Smooth muscle cell (in vitro differentiated cells): ENCODE measurements at regions not wholly inside any gene's neighbourhood (a gene's known extent, or its start where the extent isn't known, plus 50 kb on each side); places are given as distances from the start of the nearest gene placed in this dataset.

Experiments used
- DNase-seq: peaks from one replicate; lab custom pipeline; 2025; ENCODE audit not compliant: unreplicated experiment; lab: John Stamatoyannopoulos, UW
- H2AFZ ChIP-seq: fragments of 200-600 bp; sonication (generic); 2 replicates; pipeline ENCODE4 v1.6.0; 2016; ENCODE audit warnings: antibody characterized with exemption, low read depth, mild to moderate bottlenecking
- H3F3A ChIP-seq: fragments of 200-600 bp; sonication (generic); 2 replicates; pipeline ENCODE4 v1.6.0; 2017; ENCODE audit warnings: antibody characterized with exemption, low read depth
- H3K27ac ChIP-seq: fragments of 200-600 bp; sonication (generic); 2 replicates; pipeline ENCODE4 v1.5.1; 2016; ENCODE audit warnings: low read depth, mild to moderate bottlenecking
- H3K27me3 ChIP-seq: fragments of 200-600 bp; sonication (generic); 2 replicates; pipeline ENCODE4 v1.6.1; 2016; ENCODE audit warnings: low read depth, mild to moderate bottlenecking
- H3K36me3 ChIP-seq: fragments of 200-600 bp; sonication (generic); 2 replicates; pipeline ENCODE4 v1.5.1; 2016; ENCODE audit warnings: low read depth
- H3K4me1 ChIP-seq: fragments of 200-600 bp; sonication (generic); 2 replicates; pipeline ENCODE4 v1.5.1; 2016; ENCODE audit warnings: low read depth
- H3K4me2 ChIP-seq: fragments of 200-600 bp; sonication (generic); 2 replicates; pipeline ENCODE4 v1.6.0; 2016; ENCODE audit warnings: mild to moderate bottlenecking
- H3K4me3 ChIP-seq: fragments of 200-600 bp; sonication (generic); 2 replicates; pipeline ENCODE4 v1.5.1; 2016; ENCODE audit warnings: mild to moderate bottlenecking
- H3K79me2 ChIP-seq: fragments of 200-600 bp; sonication (generic); 2 replicates; pipeline ENCODE4 v1.6.0; 2016; ENCODE audit warnings: low read depth, mild to moderate bottlenecking
- H3K9ac ChIP-seq: fragments of 200-600 bp; sonication (generic); 2 replicates; pipeline ENCODE4 v1.6.0; 2016; ENCODE audit warnings: low read depth
- H3K9me3 ChIP-seq: fragments of 200-600 bp; sonication (generic); replicated peaks from 2 replicates; pipeline ENCODE4 v1.5.1; 2016; ENCODE audit warnings: low read depth
- H4K20me1 ChIP-seq: fragments of 200-600 bp; sonication (generic); 2 replicates; pipeline ENCODE4 v1.6.0; 2016; ENCODE audit warnings: low read depth
- CTCF ChIP-seq: fragments of 200-600 bp; sonication (generic); IDR thresholded peaks from 2 replicates; pipeline ENCODE4 v1.5.1; 2017; ENCODE audit warnings: borderline replicate concordance, mild to moderate bottlenecking, antibody characterized with exemption; ENCODE audit not compliant: insufficient read depth, poor library complexity, severe bottlenecking
- WGBS: methylation state at CpG from one replicate; pipeline ENCODE4 v1.1.7; 2016; ENCODE audit warnings: low lambda C conversion rate; 5-methylcytosine and 5-hydroxymethylcytosine counted together

GRCh38 chr5:154627698-154628678 lies 127.2 kb upstream of the LARP1 start:
- Histone ChIP-seq H3K4me2 (peak overlapping the region; percentile 20), H3K9me3 (no peaks in the 10 kb centered on the region), H3K27ac (peak overlapping the region; percentile 43), H2AFZ (no peak overlapping the region), H3K36me3 (no peaks in the 10 kb centered on the region), H3F3A (peaks cover 5% of the 10 kb centered on the region), H4K20me1 (no peaks in the 10 kb centered on the region), H3K4me3 (no peak overlapping the region), H3K79me2 (no peaks in the 10 kb centered on the region), H3K9ac (no peak overlapping the region), H3K27me3 (no peaks in the 10 kb centered on the region), H3K4me1 (no peaks in the 10 kb centered on the region)
- peak; percentile 27 for DNase-seq
- WGBS = 21% methylated on average over 7 of the region's 7 CpGs
- TF ChIP-seq CTCF = no peak

- no peak for DNase-seq
- no peaks in the 10 kb centered on the region for H4K20me1 ChIP-seq
- no peak overlapping the region for H3K4me3 ChIP-seq
- no peaks in the 10 kb centered on the region for H3K9me3 ChIP-seq
- H3F3A ChIP-seq = peaks cover 5% of the 10 kb centered on the region
- TF ChIP-seq CTCF = no peak
- no peaks in the 10 kb centered on the region for H3K79me2 ChIP-seq
- 58% methylated on average over 7 of the region's 7 CpGs for WGBS
- no peaks in the 10 kb centered on the region for H3K27me3 ChIP-seq
- peak overlapping the region; percentile 20 for H3K4me2 ChIP-seq
- peak overlapping the region; percentile 43 for H3K27ac ChIP-seq
- H2AFZ ChIP-seq = no peak overlapping the region
- H3K9ac ChIP-seq = no peak overlapping the region
- no peaks in the 10 kb centered on the region for H3K36me3 ChIP-seq
- H3K4me1 ChIP-seq = no peaks in the 10 kb centered on the region
These were observed 128.2 kb upstream of the LARP1 start for GRCh38 chr5:154626876-154627557.

- Histone ChIP-seq H3K4me3 (no peak overlapping the region), H3K9me3 (no peaks in the 10 kb centered on the region), H3K4me1 (no peaks in the 10 kb centered on the region), H3K27me3 (no peaks in the 10 kb centered on the region), H2AFZ (no peak overlapping the region), H3K36me3 (no peaks in the 10 kb centered on the region), H3K79me2 (no peaks in the 10 kb centered on the region), H4K20me1 (no peaks in the 10 kb centered on the region), H3K27ac (no peak overlapping the region), H3K4me2 (no peak overlapping the region), H3K9ac (no peak overlapping the region), H3F3A (peaks cover 5% of the 10 kb centered on the region)
- TF ChIP-seq CTCF = no peak
- WGBS = 88% methylated on average over 5 of the region's 5 CpGs
- no peak for DNase-seq
These were observed 130.1 kb upstream of the LARP1 start for GRCh38 chr5:154625031-154625430.
